GM12875 (cell line): ENCODE measurements at regions not wholly inside any gene's neighbourhood (a gene's known extent, or its start where the extent isn't known, plus 50 kb on each side); places are given as distances from the start of the nearest gene placed in this dataset.

Source experiments
- H3K4me3 ChIP-seq: one replicate; pipeline ENCODE4 v1.5.1; 2011; ENCODE audit warnings: low read depth, low read length, control low read depth
- CTCF ChIP-seq: IDR thresholded peaks from 2 replicates; pipeline ENCODE4 v1.5.1; 2011; ENCODE audit warnings: low read depth, mild to moderate bottlenecking, control low read depth, inconsistent platforms, low read length, moderate library complexity, borderline replicate concordance; ENCODE audit not compliant: insufficient read depth

DNA sequence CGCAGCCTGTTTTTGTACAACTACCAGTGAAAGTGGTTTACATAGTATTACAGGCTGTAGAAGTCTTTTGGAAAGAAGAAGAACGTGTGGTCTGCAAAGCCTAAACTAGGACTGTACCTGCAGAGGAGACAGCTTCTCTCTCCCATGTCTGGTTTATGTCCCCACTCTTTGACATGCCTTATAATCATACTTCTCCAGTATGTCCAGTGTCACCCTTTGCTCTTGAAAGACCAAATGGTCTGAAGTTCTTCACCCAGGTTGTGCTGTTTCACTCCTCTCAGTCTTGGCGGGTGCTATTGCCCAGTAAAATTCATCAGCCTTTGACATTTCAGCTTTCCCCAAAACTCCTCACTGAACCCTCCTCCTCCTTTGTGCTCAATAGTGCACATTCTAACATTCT, 676.0 kb upstream of the TENM4 start:
- no peak overlapping the region for H3K4me3 ChIP-seq
- no peak for TF ChIP-seq CTCF

DNA sequence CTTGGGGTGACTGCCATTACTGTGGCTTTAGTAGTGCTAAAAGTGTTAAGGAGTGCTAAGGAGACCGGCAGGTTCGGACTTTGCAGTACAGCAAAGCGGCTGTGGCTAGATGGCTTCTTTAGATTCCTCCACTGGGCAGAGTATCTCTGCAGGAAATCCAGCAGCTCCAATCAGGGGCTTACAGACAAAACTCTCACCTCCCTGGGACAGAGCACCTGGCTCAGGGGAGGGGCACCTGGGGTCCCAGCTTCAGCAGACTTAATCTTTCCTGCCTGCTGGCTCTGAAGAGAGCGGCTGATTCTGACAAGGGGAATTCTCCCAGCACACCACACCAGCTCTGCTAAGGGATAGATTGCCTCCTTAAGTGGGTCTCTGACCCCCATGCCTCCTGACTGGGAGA, 668.8 kb upstream of the TENM4 start:
- no peak for TF ChIP-seq CTCF
- H3K4me3 ChIP-seq, result no peak overlapping the region

DNA sequence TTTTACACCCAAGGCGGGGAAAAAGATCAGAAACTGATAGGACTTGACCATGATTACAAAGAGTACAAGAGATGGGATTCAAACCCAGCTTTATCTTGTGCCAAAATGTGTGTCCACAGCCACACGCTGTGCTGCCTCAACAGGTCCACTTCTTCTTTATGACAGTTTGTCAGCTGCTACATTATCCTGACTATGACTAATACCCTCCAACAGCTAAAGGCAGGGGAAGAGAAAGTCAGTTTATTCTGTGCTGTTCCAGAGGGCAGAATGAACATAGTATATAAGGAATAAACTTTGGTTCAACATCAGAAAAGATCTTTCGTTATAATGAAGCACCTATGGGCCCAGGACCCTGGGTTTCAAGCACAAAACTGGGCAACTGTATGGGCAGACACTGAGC, 668.2 kb upstream of the TENM4 start:
- no peak for TF ChIP-seq CTCF
- H3K4me3 ChIP-seq, result no peak overlapping the region

DNA sequence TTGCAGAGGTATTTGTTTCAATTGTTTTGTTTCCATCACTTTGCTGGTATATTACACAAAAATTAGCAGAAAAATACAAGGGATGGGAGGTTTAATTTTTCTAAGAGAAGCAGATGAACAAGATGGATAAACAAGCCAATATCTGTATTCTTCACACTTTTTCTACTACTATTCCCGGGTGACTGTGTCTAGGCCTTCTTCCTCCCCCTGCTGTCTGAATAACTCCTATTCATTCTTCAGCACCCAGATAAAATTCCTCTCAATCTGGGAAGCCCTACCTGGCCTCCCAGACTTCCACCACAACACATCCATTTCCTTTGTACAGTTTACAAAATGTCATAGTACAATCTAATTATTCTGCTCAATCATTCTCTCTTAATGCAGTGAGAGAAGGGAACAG, 666.6 kb upstream of the TENM4 start:
- H3K4me3 ChIP-seq, result no peak overlapping the region
- TF ChIP-seq CTCF, result no peak

DNA sequence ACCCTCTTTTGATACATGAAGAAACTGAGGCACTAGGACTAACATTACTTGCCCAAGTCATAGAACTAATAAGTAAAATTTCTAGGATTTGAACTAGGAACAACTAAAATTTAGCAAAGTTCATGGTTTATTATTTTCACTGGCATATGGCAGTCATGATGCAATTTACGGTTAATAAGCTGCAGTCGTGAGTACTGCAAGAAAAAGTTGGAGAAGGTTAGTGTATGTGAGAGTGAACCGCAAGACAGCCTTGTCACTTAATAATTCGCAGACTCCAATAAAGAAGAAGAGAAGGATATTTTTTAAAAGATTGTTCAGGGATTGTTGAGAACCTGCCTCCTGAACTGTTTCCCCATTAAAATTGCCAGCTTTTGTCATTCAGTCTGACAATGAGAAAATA, 663.4 kb upstream of the TENM4 start:
- H3K4me3 ChIP-seq, result no peak overlapping the region
- no peak for TF ChIP-seq CTCF

DNA sequence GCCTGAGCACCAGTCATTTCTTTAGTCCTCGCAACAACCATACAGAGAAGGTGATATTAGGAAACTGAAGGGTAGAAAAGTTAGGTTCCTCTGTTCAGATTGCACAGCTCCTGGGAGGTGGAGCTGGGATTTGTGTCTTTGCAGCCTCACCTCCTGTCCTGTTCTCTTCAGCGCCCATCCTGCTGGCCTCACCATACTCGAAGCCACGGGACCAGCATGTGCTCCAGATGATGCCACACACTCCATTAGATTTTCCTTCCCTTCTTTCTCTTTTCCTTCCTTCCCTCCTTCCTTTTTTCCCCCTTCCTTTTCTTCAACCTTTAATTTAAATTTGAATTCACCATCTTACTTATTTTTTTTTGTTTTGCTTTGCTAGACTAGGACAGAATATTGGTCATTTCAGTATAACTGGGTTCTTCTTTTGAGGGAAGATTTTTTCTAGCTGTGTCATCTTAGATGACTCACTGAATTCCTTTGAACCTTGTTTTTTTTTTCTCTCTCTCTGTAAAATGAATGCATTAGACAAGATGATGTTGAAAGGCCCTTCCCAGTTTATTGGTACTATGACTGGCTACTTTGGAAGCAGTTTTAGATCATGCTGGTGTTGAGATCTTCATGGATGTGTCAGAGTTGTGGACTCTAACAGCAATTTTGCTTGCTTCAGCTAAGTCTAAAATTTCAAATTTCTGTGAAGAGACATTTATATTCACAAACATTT, 662.5 kb upstream of the TENM4 start:
- no peak for TF ChIP-seq CTCF

GRCh38 chr11:80097146-80097545, 656.3 kb upstream of the TENM4 start:
- no peak for TF ChIP-seq CTCF
- no peak overlapping the region for H3K4me3 ChIP-seq

More for the DNA sequence above, 662.5 kb upstream of the TENM4 start:
- no peak overlapping the region for H3K4me3 ChIP-seq
